SK-N-SH (cell line): ENCODE measurements at regions not wholly inside any gene's neighbourhood (a gene's known extent, or its start where the extent isn't known, plus 50 kb on each side); places are given as distances from the start of the nearest gene placed in this dataset.

Experiments
- RAD21 ChIP-seq: IDR thresholded peaks from 2 replicates; pipeline ENCODE4 v1.6.1; 2012; ENCODE audit warnings: mild to moderate bottlenecking, low read length
- TEAD4 ChIP-seq: IDR thresholded peaks from 2 replicates; pipeline ENCODE4 v1.4.0; 2012; ENCODE audit warnings: mild to moderate bottlenecking, borderline replicate concordance; ENCODE audit not compliant: insufficient read depth
- TF ChIP-seq, protein P1 (sequence below): fragments of 200-600 bp; sonication (generic); IDR thresholded peaks from 2 replicates; pipeline ENCODE4 v1.6.1; 2017; ENCODE audit warnings: antibody characterized with exemption, mild to moderate bottlenecking, moderate library complexity
- TF ChIP-seq, protein P2 (sequence below): fragments of 150-350 bp; IDR thresholded peaks from 2 replicates; pipeline ENCODE4 v1.6.1; 2017; ENCODE audit warnings: antibody characterized with exemption, low read length, low read depth, borderline replicate concordance

DNA sequence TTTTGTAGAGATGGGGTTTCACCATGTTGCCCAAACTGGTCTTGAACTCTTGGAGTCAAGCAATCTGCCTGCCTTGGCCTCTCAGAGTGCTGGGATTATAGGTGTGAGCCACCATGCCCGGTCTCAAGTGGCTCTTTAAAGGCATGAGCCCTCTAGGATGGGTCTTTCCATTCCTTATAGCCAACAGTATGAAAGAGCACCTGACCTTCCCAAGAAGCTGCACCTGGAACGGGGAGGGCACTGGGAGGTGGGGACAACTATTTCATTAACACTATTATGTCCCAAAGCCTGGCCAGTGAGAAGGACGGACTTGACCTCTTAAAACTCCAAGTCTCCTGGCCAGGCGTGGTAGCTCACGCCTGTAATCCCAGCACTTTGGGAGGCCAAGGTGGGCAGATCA lies 149.7 kb downstream of the ZFP36L2 start:
- TF ChIP-seq, protein P1, sequence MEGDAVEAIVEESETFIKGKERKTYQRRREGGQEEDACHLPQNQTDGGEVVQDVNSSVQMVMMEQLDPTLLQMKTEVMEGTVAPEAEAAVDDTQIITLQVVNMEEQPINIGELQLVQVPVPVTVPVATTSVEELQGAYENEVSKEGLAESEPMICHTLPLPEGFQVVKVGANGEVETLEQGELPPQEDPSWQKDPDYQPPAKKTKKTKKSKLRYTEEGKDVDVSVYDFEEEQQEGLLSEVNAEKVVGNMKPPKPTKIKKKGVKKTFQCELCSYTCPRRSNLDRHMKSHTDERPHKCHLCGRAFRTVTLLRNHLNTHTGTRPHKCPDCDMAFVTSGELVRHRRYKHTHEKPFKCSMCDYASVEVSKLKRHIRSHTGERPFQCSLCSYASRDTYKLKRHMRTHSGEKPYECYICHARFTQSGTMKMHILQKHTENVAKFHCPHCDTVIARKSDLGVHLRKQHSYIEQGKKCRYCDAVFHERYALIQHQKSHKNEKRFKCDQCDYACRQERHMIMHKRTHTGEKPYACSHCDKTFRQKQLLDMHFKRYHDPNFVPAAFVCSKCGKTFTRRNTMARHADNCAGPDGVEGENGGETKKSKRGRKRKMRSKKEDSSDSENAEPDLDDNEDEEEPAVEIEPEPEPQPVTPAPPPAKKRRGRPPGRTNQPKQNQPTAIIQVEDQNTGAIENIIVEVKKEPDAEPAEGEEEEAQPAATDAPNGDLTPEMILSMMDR, result no peak
- TF ChIP-seq RAD21 (no peak), TEAD4 (no peak)
- TF ChIP-seq, protein P2, sequence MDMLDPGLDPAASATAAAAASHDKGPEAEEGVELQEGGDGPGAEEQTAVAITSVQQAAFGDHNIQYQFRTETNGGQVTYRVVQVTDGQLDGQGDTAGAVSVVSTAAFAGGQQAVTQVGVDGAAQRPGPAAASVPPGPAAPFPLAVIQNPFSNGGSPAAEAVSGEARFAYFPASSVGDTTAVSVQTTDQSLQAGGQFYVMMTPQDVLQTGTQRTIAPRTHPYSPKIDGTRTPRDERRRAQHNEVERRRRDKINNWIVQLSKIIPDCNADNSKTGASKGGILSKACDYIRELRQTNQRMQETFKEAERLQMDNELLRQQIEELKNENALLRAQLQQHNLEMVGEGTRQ, result no peak
